Neuronal stem cell (in vitro differentiated cells): ENCODE measurements at regions not wholly inside any gene's neighbourhood (a gene's known extent, or its start where the extent isn't known, plus 50 kb on each side); places are given as distances from the start of the nearest gene placed in this dataset.

Experiments
- DNase-seq: peaks from one replicate; pipeline ENCODE4 v3.0.0-alpha.2; 2013; ENCODE audit warnings: low spot score
- H2AFZ ChIP-seq: one replicate; pipeline ENCODE4 v1.6.1; 2013; ENCODE audit warnings: mild to moderate bottlenecking, low read length, inconsistent platforms
- H2AK5ac ChIP-seq: 2 replicates; pipeline ENCODE4 v1.6.1; 2013; ENCODE audit warnings: low read depth, mild to moderate bottlenecking, inconsistent platforms, low read length, moderate library complexity, mixed read lengths
- H2BK120ac ChIP-seq: 2 replicates; pipeline ENCODE4 v1.6.1; 2013; ENCODE audit warnings: low read depth, mild to moderate bottlenecking, inconsistent platforms, low read length, moderate library complexity, mixed read lengths
- H2BK12ac ChIP-seq: one replicate; pipeline ENCODE4 v1.6.1; 2013; ENCODE audit warnings: low read length, inconsistent platforms
- H2BK15ac ChIP-seq: 2 replicates; pipeline ENCODE4 v1.6.1; 2013; ENCODE audit warnings: mild to moderate bottlenecking, low read length, inconsistent platforms, mixed read lengths
- H2BK5ac ChIP-seq: one replicate; pipeline ENCODE4 v1.6.1; 2013; ENCODE audit warnings: inconsistent platforms, mild to moderate bottlenecking, low read length, moderate library complexity
- H3K14ac ChIP-seq: one replicate; pipeline ENCODE4 v1.6.1; 2013; ENCODE audit warnings: low read length, inconsistent platforms
- H3K18ac ChIP-seq: 2 replicates; pipeline ENCODE4 v1.6.1; 2013; ENCODE audit warnings: low read length, inconsistent platforms
- H3K23ac ChIP-seq: 2 replicates; pipeline ENCODE4 v1.6.1; 2013; ENCODE audit warnings: low read depth, mild to moderate bottlenecking, mixed read lengths, low read length, inconsistent platforms; ENCODE audit not compliant: poor library complexity
- H3K27ac ChIP-seq: replicated peaks from 3 replicates; pipeline ENCODE4 v1.5.1; 2013; ENCODE audit warnings: low read length, inconsistent platforms
- H3K27me3 ChIP-seq, 3 experiments: 2 replicates each; pipeline ENCODE4 v1.6.1; 2013; ENCODE audit warnings: low read length in 3 of 3, mild to moderate bottlenecking in 2 of 3, inconsistent platforms in 1 of 3, low read depth in 1 of 3, mixed read lengths in 1 of 3, moderate library complexity in 1 of 3; ENCODE audit not compliant: control insufficient read depth in 3 of 3, insufficient read depth in 3 of 3
- H3K36me3 ChIP-seq, 2 donors: replicated peaks in 1 of 2; 2 replicates each; pipeline ENCODE4 v1.6.1; 2013; ENCODE audit warnings: low read length in 2 of 2; ENCODE audit not compliant: control insufficient read depth in 2 of 2, insufficient read depth in 2 of 2
- H3K4ac ChIP-seq: 2 replicates; pipeline ENCODE4 v1.6.1; 2013; ENCODE audit warnings: inconsistent platforms, mild to moderate bottlenecking, low read length, moderate library complexity
- H3K4me1 ChIP-seq, 2 donors: 1 replicate in 1 of 2; 2 replicates in 1 of 2; pipeline ENCODE4 v1.6.1; 2013; ENCODE audit warnings: low read length in 2 of 2, low read depth in 1 of 2; ENCODE audit not compliant: control insufficient read depth in 2 of 2, insufficient read depth in 1 of 2
- H3K4me2 ChIP-seq: one replicate; pipeline ENCODE4 v1.6.1; 2013; ENCODE audit warnings: mild to moderate bottlenecking, low read length, inconsistent platforms; ENCODE audit not compliant: insufficient read depth, poor library complexity, severe bottlenecking
- H3K4me3 ChIP-seq, 2 donors: 2 replicates each; pipeline ENCODE4 v1.5.1; 2013; ENCODE audit warnings: low read length in 2 of 2, mild to moderate bottlenecking in 2 of 2, inconsistent platforms in 1 of 2, moderate library complexity in 1 of 2
- H3K79me1 ChIP-seq: one replicate; pipeline ENCODE4 v1.6.1; 2013; ENCODE audit warnings: low read depth, mild to moderate bottlenecking, inconsistent platforms, low read length, moderate library complexity
- H3K9ac ChIP-seq: one replicate; pipeline ENCODE4 v1.6.1; 2013; ENCODE audit warnings: mild to moderate bottlenecking, low read depth, low read length, inconsistent platforms; ENCODE audit not compliant: poor library complexity
- H3K9me3 ChIP-seq, 2 donors: replicated peaks in 1 of 2; 2 replicates each; pipeline versions ENCODE3 to v1.6.1; 2013; ENCODE audit warnings: low read length in 2 of 2, mild to moderate bottlenecking in 2 of 2, inconsistent platforms in 1 of 2, low read depth in 1 of 2, mixed read lengths in 1 of 2, moderate library complexity in 1 of 2; ENCODE audit not compliant: control insufficient read depth in 2 of 2, insufficient read depth in 1 of 2
- H4K8ac ChIP-seq: one replicate; pipeline ENCODE4 v1.6.1; 2013; ENCODE audit warnings: low read depth, mild to moderate bottlenecking, inconsistent platforms, low read length, moderate library complexity
- H4K91ac ChIP-seq: one replicate; pipeline ENCODE4 v1.6.1; 2013; ENCODE audit warnings: low read length, low read depth, mild to moderate bottlenecking, inconsistent platforms; ENCODE audit not compliant: poor library complexity
- WGBS, 2 donors: extraction: QIAGEN DNeasy Blood & Tissue Kit; methylation state at CpG; one replicate each; pipeline ENCODE4 v1.1.7; 2013; ENCODE audit warnings: missing lambda C conversion rate in 2 of 2, mixed read lengths in 1 of 2; ENCODE audit not compliant: insufficient read length in 2 of 2, insufficient replicate concordance in 1 of 2; ENCODE audit errors: extremely low coverage in 2 of 2; 5-methylcytosine and 5-hydroxymethylcytosine counted together

DNA sequence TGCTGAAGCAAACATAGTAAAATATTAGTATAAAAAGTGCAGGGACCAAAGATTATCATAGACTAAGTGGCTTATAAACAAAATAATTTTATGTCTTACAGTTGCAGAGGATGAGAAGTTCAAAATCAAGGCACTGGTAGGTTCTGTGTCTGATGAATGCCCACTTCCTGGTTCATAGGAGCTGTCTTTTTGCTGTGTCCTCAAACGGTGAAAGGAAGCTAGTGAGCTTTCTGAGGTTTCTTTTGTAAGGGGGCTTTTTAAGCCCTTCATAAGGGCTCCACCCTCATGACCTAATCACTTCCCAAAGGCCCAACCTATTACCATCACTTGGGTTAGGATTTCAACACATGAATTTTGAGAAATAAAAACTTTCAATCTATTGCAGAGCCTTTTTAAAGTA lies 946.7 kb upstream of the ACVR2A start:
- Histone ChIP-seq H4K8ac (no peak overlapping the region), H3K36me3 (no peaks in the 10 kb centered on the region), H4K91ac (no peak overlapping the region), H3K4me3 (no peak overlapping the region), H2BK12ac (no peak overlapping the region), H3K9me3 (no peaks in the 10 kb centered on the region), H3K4ac (no peak overlapping the region), H2BK5ac (no peak overlapping the region), H3K27me3 (no peaks in the 10 kb centered on the region), H3K23ac (no peak overlapping the region), H3K18ac (no peak overlapping the region), H2BK120ac (no peak overlapping the region), H3K14ac (no peak overlapping the region), H3K4me1 (peaks cover 0 to 1% of the 10 kb centered on the region in 2 donors), H2AK5ac (no peak overlapping the region), H3K79me1 (no peaks in the 10 kb centered on the region), H3K9ac (no peak overlapping the region), H3K4me2 (no peak overlapping the region), H2BK15ac (no peak overlapping the region), H2AFZ (no peak overlapping the region), H3K27ac (no peak overlapping the region)
- DNase-seq, result no peak
- WGBS, 2 donors, result no CpG with 5 or more reads among the region's 1 CpG

DNA sequence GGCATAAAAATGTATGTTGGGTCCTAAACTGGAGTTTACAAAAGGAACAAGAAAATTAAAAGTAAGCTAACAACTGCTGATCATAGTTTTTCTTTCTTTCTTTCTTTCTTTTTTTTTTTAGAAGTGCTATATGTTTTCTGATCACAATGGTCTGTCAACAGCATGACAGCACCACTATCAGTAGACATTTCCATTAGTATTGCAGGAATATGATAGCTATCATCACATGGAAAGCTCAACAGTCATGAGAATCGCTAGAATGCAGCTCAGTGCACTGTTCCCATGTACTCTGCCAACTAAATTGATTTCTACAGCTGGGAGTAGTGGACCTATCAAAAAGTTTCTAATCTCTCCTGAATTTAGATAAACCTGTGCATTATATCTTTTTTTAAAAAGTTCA lies 950.3 kb upstream of the ACVR2A start:
- Histone ChIP-seq H3K4me1 (peaks cover 0 to 1% of the 10 kb centered on the region in 2 donors), H2AFZ (no peak overlapping the region), H2BK5ac (no peak overlapping the region), H3K23ac (no peak overlapping the region), H3K27me3 (no peaks in the 10 kb centered on the region), H2AK5ac (no peak overlapping the region), H3K4ac (no peak overlapping the region), H3K18ac (no peak overlapping the region), H4K91ac (no peak overlapping the region), H2BK15ac (no peak overlapping the region), H2BK12ac (no peak overlapping the region), H3K79me1 (no peaks in the 10 kb centered on the region), H2BK120ac (no peak overlapping the region), H3K9me3 (no peaks in the 10 kb centered on the region), H4K8ac (no peak overlapping the region), H3K27ac (no peak overlapping the region), H3K36me3 (no peaks in the 10 kb centered on the region), H3K4me2 (no peak overlapping the region), H3K14ac (no peak overlapping the region), H3K9ac (no peak overlapping the region), H3K4me3 (no peak overlapping the region)
- WGBS, 2 donors, result no CpG with 5 or more reads among the region's 1 CpG
- no peak for DNase-seq

DNA sequence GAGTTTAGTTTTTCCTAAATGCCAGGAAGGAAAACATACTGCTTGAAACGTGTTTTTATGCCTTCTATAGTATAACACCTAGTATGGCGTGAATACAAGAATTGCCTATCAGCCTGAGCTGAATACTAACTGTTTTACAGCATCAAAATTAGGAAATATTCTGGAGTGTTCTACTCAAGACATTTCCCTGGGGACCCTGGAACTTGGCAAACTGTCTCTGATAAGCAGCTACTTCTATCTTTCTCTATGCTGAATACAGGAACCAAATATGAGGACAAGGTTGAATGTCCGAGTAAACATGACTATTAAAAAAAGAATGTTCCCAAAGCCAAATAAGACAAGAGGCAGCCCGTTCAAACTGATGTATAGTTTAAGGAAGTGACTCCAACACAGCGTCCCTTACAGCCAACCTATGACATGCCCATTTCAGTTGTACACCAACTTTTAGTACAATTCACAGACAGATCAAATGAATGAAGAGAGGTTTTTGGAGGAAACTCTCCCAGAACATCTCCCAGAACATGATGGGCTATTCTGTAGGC lies 951.3 kb upstream of the ACVR2A start:
- Histone ChIP-seq H2BK15ac (no peak overlapping the region), H3K27me3 (no peaks in the 10 kb centered on the region), H3K4ac (no peak overlapping the region), H3K79me1 (no peaks in the 10 kb centered on the region), H2BK120ac (no peak overlapping the region), H2AFZ (no peak overlapping the region), H3K23ac (no peak overlapping the region), H3K9ac (no peak overlapping the region), H3K4me2 (no peak overlapping the region), H3K4me3 (no peak overlapping the region), H3K36me3 (no peaks in the 10 kb centered on the region), H3K27ac (no peak overlapping the region), H3K14ac (no peak overlapping the region), H3K18ac (no peak overlapping the region), H2BK12ac (no peak overlapping the region), H3K9me3 (no peaks in the 10 kb centered on the region), H2AK5ac (no peak overlapping the region), H2BK5ac (no peak overlapping the region), H3K4me1 (peaks cover 0 to 1% of the 10 kb centered on the region in 2 donors), H4K91ac (no peak overlapping the region), H4K8ac (no peak overlapping the region)
- no peak for DNase-seq
- WGBS, 2 donors, result no CpG with 5 or more reads among the region's 5 CpGs

DNA sequence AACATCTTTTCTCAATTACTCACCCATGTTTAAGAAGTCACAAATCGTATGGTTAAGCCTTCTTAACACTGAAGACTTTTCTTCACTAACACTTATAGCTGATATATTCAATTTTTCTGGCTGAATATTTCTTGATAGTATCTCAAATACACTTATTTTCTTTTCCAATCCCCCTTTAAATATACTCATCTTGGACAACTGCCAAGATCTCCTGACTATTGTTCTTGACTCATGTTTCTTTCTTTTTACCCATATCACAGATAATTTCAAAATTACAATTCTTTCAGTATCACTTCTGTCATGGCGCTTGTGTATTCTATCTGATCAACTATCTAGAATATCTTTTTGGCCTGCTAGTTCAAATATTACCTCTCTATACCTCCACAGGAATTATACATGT lies 954.3 kb upstream of the ACVR2A start:
- no peaks in the 10 kb centered on the region for H3K9me3 ChIP-seq
- H2AK5ac ChIP-seq, result no peak overlapping the region
- H2BK12ac ChIP-seq, result no peak overlapping the region
- H2BK120ac ChIP-seq, result no peak overlapping the region
- no peak overlapping the region for H2BK5ac ChIP-seq
- no peak overlapping the region for H3K4ac ChIP-seq
- H3K18ac ChIP-seq, result no peak overlapping the region
- H3K79me1 ChIP-seq, result no peaks in the 10 kb centered on the region
- H3K4me1 ChIP-seq, result no peaks in the 10 kb centered on the region
- no peak overlapping the region for H2BK15ac ChIP-seq
- no peak overlapping the region for H3K4me2 ChIP-seq
- no peak overlapping the region for H3K27ac ChIP-seq
- no peak overlapping the region for H2AFZ ChIP-seq
- H3K27me3 ChIP-seq, result no peaks in the 10 kb centered on the region
- no peak overlapping the region for H4K91ac ChIP-seq
- H3K14ac ChIP-seq, result no peak overlapping the region
- no peak overlapping the region for H3K9ac ChIP-seq
- no peaks in the 10 kb centered on the region for H3K36me3 ChIP-seq
- no peak overlapping the region for H4K8ac ChIP-seq
- no peak overlapping the region for H3K23ac ChIP-seq
- H3K4me3 ChIP-seq, result no peak overlapping the region
- no peak for DNase-seq
- no CpG with 5 or more reads among the region's 2 CpGs for WGBS, 2 donors
